Vagina (tissue), 2 donors: ENCODE measurements at regions not wholly inside any gene's neighbourhood (a gene's known extent, or its start where the extent isn't known, plus 50 kb on each side); places are given as distances from the start of the nearest gene placed in this dataset.

Source experiments
- CTCF ChIP-seq, 3 experiments: fragments of 450-650 bp in 2 of 3; fragments of 200-600 bp in 1 of 3; sonication (generic) in 1 of 3; IDR thresholded peaks; one replicate each; pipeline ENCODE4 v1.5.1; 2017 to 2019; ENCODE audit warnings: antibody characterized with exemption in 3 of 3, mild to moderate bottlenecking in 2 of 3, moderate library complexity in 2 of 3
- POLR2AphosphoS5 ChIP-seq, 2 donors: sonication (generic); formaldehyde crosslinking; IDR thresholded peaks; one replicate each; pipeline ENCODE4 v1.9.0; 2017; ENCODE audit warnings: antibody characterized with exemption in 2 of 2, mild to moderate bottlenecking in 2 of 2, low read depth in 1 of 2; ENCODE audit not compliant: insufficient read depth in 1 of 2

GRCh38 chr10:65040796-65041195 lies 1519.6 kb downstream of the REEP3 start:
- TF ChIP-seq CTCF (IDR thresholded peaks at IDR 0.05) (no peak), POLR2AphosphoS5 (IDR thresholded peaks at IDR 0.05; ENCODE audit: insufficient read depth in 1 of 2, low read depth in 1 of 2) (no peak)
